Ovary (tissue), 3 donors: ENCODE measurements at regions not wholly inside any gene's neighbourhood (a gene's known extent, or its start where the extent isn't known, plus 50 kb on each side); places are given as distances from the start of the nearest gene placed in this dataset.

Experiments used
- POLR2A ChIP-seq: fragments of 450-650 bp; IDR thresholded peaks from one replicate; pipeline ENCODE4 v1.6.1; 2017; ENCODE audit warnings: antibody characterized with exemption, mild to moderate bottlenecking, moderate library complexity
- TF ChIP-seq, protein P1 (sequence below), 3 donors: fragments of 450-650 bp in 2 of 3; fragments of 200-600 bp in 1 of 3; IDR thresholded peaks; one replicate each; pipeline versions ENCODE4 v1.5.1 to v1.8.0; 2016 to 2022; ENCODE audit warnings: antibody characterized with exemption in 3 of 3, mild to moderate bottlenecking in 1 of 3
- donor health status: DM: no; HTN: no; CAD: no.

DNA sequence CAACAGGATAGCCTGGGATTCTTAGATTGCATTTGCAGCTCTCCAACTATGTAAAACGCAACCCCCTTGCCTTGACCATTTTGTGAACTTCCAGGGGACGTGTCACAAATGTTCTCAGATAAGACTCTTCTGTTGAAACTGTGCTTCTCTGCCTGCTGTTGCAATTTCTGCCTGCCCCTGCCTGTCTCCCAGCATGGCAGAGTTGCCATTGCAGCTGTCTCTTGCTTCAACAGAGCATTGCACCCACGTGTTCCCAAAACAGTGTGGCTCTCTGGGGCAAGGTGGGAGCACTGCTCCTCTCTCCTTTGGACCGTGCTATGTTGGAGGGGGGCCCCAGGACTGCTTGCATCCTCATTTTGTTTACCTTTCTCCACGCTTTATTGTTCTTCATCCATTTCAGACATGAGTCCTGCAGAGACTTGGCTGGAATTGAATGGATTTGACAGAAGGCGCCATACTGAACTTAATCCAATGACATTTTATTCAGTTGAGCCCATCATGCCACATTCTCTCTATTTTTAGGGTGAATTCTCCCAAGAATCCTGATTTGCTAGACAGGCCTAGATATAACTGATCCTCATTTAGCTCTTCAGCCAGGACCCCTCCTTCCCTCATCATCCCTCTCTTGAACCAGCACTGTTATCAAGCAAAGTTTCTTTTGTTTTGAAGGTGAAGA is 90.7 kb downstream of the MAT2B start:
- TF ChIP-seq, protein P1, sequence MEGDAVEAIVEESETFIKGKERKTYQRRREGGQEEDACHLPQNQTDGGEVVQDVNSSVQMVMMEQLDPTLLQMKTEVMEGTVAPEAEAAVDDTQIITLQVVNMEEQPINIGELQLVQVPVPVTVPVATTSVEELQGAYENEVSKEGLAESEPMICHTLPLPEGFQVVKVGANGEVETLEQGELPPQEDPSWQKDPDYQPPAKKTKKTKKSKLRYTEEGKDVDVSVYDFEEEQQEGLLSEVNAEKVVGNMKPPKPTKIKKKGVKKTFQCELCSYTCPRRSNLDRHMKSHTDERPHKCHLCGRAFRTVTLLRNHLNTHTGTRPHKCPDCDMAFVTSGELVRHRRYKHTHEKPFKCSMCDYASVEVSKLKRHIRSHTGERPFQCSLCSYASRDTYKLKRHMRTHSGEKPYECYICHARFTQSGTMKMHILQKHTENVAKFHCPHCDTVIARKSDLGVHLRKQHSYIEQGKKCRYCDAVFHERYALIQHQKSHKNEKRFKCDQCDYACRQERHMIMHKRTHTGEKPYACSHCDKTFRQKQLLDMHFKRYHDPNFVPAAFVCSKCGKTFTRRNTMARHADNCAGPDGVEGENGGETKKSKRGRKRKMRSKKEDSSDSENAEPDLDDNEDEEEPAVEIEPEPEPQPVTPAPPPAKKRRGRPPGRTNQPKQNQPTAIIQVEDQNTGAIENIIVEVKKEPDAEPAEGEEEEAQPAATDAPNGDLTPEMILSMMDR (IDR thresholded peaks at IDR 0.05) = no peak
- no peak for TF ChIP-seq POLR2A
